ENCODE measurements at regions not wholly inside any gene's neighbourhood (a gene's known extent, or its start where the extent isn't known, plus 50 kb on each side); places are given as distances from the start of the nearest gene placed in this dataset.

GRCh38 chr2:11027195-11027594 is 115.5 kb downstream of the KCNF1 start:
- H3K27ac ChIP-seq, result no peak overlapping the region
- no peak for DNase-seq (ENCODE audit: low spot score)
- TF ChIP-seq CTCF (IDR thresholded peaks at IDR 0.05), result no peak
- no peak overlapping the region for H3K4me3 ChIP-seq

GRCh38 chr2:11028407-11028916 is 116.7 kb downstream of the KCNF1 start:
- H3K4me3 ChIP-seq, result no peak overlapping the region
- DNase-seq (ENCODE audit: low spot score), result no peak
- no peak for TF ChIP-seq CTCF (IDR thresholded peaks at IDR 0.05)

GRCh38 chr2:11029136-11029535 is 117.4 kb downstream of the KCNF1 start:
- Histone ChIP-seq H3K4me3 (no peak overlapping the region), H3K27ac (no peak overlapping the region)
- TF ChIP-seq CTCF (IDR thresholded peaks at IDR 0.05), result no peak
- no peak for DNase-seq (ENCODE audit: low spot score)

More at GRCh38 chr2:11028407-11028916, 116.7 kb downstream of the KCNF1 start:
- H3K27ac ChIP-seq, result no peak overlapping the region

- DNase-seq (ENCODE audit: low spot score), result no peak
- H3K27ac ChIP-seq, result no peak overlapping the region
- no peak for TF ChIP-seq CTCF (IDR thresholded peaks at IDR 0.05)
- no peak overlapping the region for H3K4me3 ChIP-seq
Measured at GRCh38 chr2:11030036-11030435, 118.3 kb downstream of the KCNF1 start.

GRCh38 chr2:11030909-11031308 is 119.2 kb downstream of the KCNF1 start:
- no peak overlapping the region for H3K4me3 ChIP-seq
- no peak overlapping the region for H3K27ac ChIP-seq
- DNase-seq (ENCODE audit: low spot score), result no peak
- no peak for TF ChIP-seq CTCF (IDR thresholded peaks at IDR 0.05)

GRCh38 chr2:11031876-11032275 is 120.1 kb downstream of the KCNF1 start:
- Histone ChIP-seq H3K27ac (no peak overlapping the region), H3K4me3 (no peak overlapping the region)
- no peak for TF ChIP-seq CTCF (IDR thresholded peaks at IDR 0.05)
- DNase-seq (ENCODE audit: low spot score), result no peak

GRCh38 chr2:11032396-11032795 is 120.7 kb downstream of the KCNF1 start:
- no peak for DNase-seq (ENCODE audit: low spot score)
- Histone ChIP-seq H3K4me3 (no peak overlapping the region), H3K27ac (no peak overlapping the region)
- TF ChIP-seq CTCF (IDR thresholded peaks at IDR 0.05), result no peak
